Endothelial cell of umbilical vein (primary cell): ENCODE measurements at regions not wholly inside any gene's neighbourhood (a gene's known extent, or its start where the extent isn't known, plus 50 kb on each side); places are given as distances from the start of the nearest gene placed in this dataset.

ENCODE experiments used
- BruUV-seq: library from RNA; stranded (reverse); fragments of 400-500 nt; replicated peaks from 2 replicates; lab custom pipeline; 2021; lab: Mats Ljungman, UMichigan
- CTCF ChIA-PET: fragments of 300-600, 350-600 bp; sonication (Branson Sonifier 250); formaldehyde crosslinking; loops from one replicate; lab custom pipeline; 2021; ENCODE audit warnings: antibody characterized with exemption, inconsistent platforms; lab: Charles Lee
- POLR2A ChIA-PET: fragments of 300-600, 350-600 bp; sonication (Branson Sonifier 250); formaldehyde crosslinking; loops from one replicate; lab custom pipeline; 2021; ENCODE audit warnings: antibody characterized with exemption, inconsistent platforms; lab: Charles Lee
- DNase-seq: peaks from one replicate; pipeline ENCODE4 v3.0.0-alpha.2; 2011; ENCODE audit warnings: low read depth, low spot score
- FAIRE-seq: peaks from 2 replicates; lab custom pipeline; 2011; peaks lifted over from hg19 to GRCh38; lab: Jason Lieb, UNC
- H2AFZ ChIP-seq: 2 replicates; pipeline ENCODE4 v1.6.0; 2012; ENCODE audit warnings: low read depth, low read length, control low read depth, inconsistent platforms
- H3K27ac ChIP-seq: 2 replicates; pipeline ENCODE4 v1.5.1; 2011; ENCODE audit warnings: low read depth, mild to moderate bottlenecking, control low read depth, low read length, moderate library complexity; ENCODE audit not compliant: insufficient read depth
- H3K27me3 ChIP-seq, 2 experiments: 2 replicates each; pipeline versions ENCODE4 v1.6.0 to v1.6.1; 2011; ENCODE audit warnings: low read length in 2 of 2, mixed read lengths in 1 of 2; ENCODE audit not compliant: control insufficient read depth in 2 of 2, insufficient read depth in 2 of 2
- H3K36me3 ChIP-seq, 2 experiments: 2 replicates in 1 of 2; 3 replicates in 1 of 2; pipeline ENCODE4 v1.5.1; 2011; ENCODE audit warnings: low read length in 2 of 2, mild to moderate bottlenecking in 1 of 2, moderate library complexity in 1 of 2; ENCODE audit not compliant: control insufficient read depth in 2 of 2, insufficient read depth in 2 of 2; ENCODE audit errors: extremely low read depth in 1 of 2
- H3K4me1 ChIP-seq: 3 replicates; pipeline ENCODE4 v1.5.1; 2011; ENCODE audit warnings: mild to moderate bottlenecking, low read length; ENCODE audit not compliant: control insufficient read depth, insufficient read depth; ENCODE audit errors: extremely low read depth
- H3K4me2 ChIP-seq: 2 replicates; pipeline ENCODE4 v1.6.1; 2011; ENCODE audit warnings: low read length, control low read depth, mixed read lengths; ENCODE audit not compliant: insufficient read depth
- H3K4me3 ChIP-seq, 3 experiments: fragments of 200-600 bp in 1 of 3; sonication (generic), shearing (Covaris generic) in 1 of 3; replicated peaks in 1 of 3; 2 replicates each; pipeline ENCODE4 v1.5.1; 2011 to 2016; ENCODE audit warnings: control low read depth in 3 of 3, low read length in 3 of 3, mild to moderate bottlenecking in 2 of 3, inconsistent platforms in 1 of 3, low read depth in 1 of 3, moderate library complexity in 1 of 3; ENCODE audit not compliant: insufficient read depth in 1 of 3
- H3K79me2 ChIP-seq: 2 replicates; pipeline ENCODE4 v1.6.0; 2012; ENCODE audit warnings: low read length, inconsistent platforms; ENCODE audit not compliant: control insufficient read depth, insufficient read depth
- H3K9ac ChIP-seq: replicated peaks from 2 replicates; pipeline ENCODE3; 2011; ENCODE audit warnings: low read length, control low read depth; ENCODE audit not compliant: insufficient read depth; ENCODE audit errors: extremely low read depth
- H3K9me1 ChIP-seq: replicated peaks from 3 replicates; pipeline ENCODE4 v1.6.0; 2011; ENCODE audit warnings: mild to moderate bottlenecking, low read length; ENCODE audit not compliant: control insufficient read depth, insufficient read depth; ENCODE audit errors: extremely low read depth
- H3K9me3 ChIP-seq: replicated peaks from 2 replicates; pipeline ENCODE4 v1.5.1; 2012; ENCODE audit warnings: low read length, inconsistent platforms; ENCODE audit not compliant: control insufficient read depth, insufficient read depth
- H4K20me1 ChIP-seq: replicated peaks from 2 replicates; pipeline ENCODE3; 2011; ENCODE audit warnings: mild to moderate bottlenecking, low read length; ENCODE audit not compliant: control insufficient read depth, insufficient read depth; ENCODE audit errors: extremely low read depth
- EZH2 ChIP-seq: IDR thresholded peaks from 2 replicates; pipeline ENCODE4 v1.6.1; 2012; ENCODE audit warnings: borderline replicate concordance, low read depth, mild to moderate bottlenecking, moderate library complexity, low read length, inconsistent platforms; ENCODE audit not compliant: severe bottlenecking
- FOS ChIP-seq: IDR thresholded peaks from 2 replicates; pipeline ENCODE4 v1.6.1; 2011; ENCODE audit warnings: mild to moderate bottlenecking, low read length, moderate library complexity, borderline replicate concordance; ENCODE audit not compliant: insufficient read depth
- GATA2 ChIP-seq: IDR thresholded peaks from 2 replicates; pipeline ENCODE4 v1.7.0; 2011; ENCODE audit warnings: low read depth, mild to moderate bottlenecking, moderate library complexity, mixed read lengths, low read length; ENCODE audit not compliant: insufficient read length, insufficient read depth
- JUN ChIP-seq: IDR thresholded peaks from 2 replicates; pipeline ENCODE4 v1.6.1; 2011; ENCODE audit warnings: borderline replicate concordance, low read depth; ENCODE audit not compliant: insufficient read length, insufficient read depth
- MYC ChIP-seq: IDR thresholded peaks from one replicate; pipeline ENCODE4 v1.6.1; 2011; ENCODE audit warnings: mild to moderate bottlenecking, low read depth, low read length
- POLR2A ChIP-seq: IDR thresholded peaks from 2 replicates; pipeline ENCODE4 v1.6.1; 2012; ENCODE audit warnings: low read depth, mild to moderate bottlenecking, control low read depth, low read length
- POLR2AphosphoS5 ChIP-seq: IDR thresholded peaks from 2 replicates; pipeline ENCODE4 v1.6.1; 2012; ENCODE audit warnings: low read depth, mild to moderate bottlenecking, control low read depth, low read length, moderate library complexity; ENCODE audit not compliant: insufficient read depth
- dilution Hi-C: fragments of 300-500 bp; cut with MboI; formaldehyde crosslinking; loops from one replicate; pipeline ENCODE4 v1.15.0; 2019; ENCODE audit warnings: low sequenced_read_pairs; ENCODE audit not compliant: extremely low pct_ligation_motif_present
- intact Hi-C: fragments of 100-400 bp; cut with micrococcal nuclease; formaldehyde crosslinking; loops from one replicate; pipeline ENCODE4 v1.10.0; 2022
- TF ChIP-seq, protein P1 (sequence below), 2 donors: IDR thresholded peaks; 1 replicate in 1 of 2; 2 replicates in 1 of 2; pipeline ENCODE4 v1.5.1; 2011; ENCODE audit warnings: low read length in 2 of 2, mild to moderate bottlenecking in 2 of 2, moderate library complexity in 2 of 2, control low read depth in 1 of 2, inconsistent platforms in 1 of 2, low read depth in 1 of 2; ENCODE audit not compliant: insufficient read depth in 1 of 2; ENCODE audit errors: extremely low read depth in 1 of 2
- TF ChIP-seq, protein P2 (sequence below): IDR thresholded peaks from 2 replicates; pipeline ENCODE4 v1.6.1; 2011; ENCODE audit not compliant: insufficient read depth, insufficient read length

DNA sequence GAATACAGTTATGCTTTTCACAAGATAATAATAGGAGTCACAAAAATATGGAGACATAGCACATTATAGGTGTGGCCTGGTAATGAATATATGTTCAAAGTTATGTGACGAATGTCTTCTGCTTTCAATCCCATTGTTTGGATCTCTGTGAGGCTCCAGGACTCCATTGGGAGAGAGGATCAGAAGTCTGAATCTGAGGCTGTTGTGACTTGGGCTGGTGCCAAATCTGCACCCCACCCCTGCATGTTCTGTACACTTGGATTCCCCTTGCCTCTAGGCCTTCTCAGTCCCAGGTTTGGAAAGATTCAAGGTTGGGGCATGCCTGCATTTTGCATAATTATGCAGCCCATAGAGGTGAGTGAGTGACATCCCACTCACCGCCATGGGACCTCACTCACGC lies 103.1 kb upstream of the MGAT5 start:
- TF ChIP-seq, protein P1, sequence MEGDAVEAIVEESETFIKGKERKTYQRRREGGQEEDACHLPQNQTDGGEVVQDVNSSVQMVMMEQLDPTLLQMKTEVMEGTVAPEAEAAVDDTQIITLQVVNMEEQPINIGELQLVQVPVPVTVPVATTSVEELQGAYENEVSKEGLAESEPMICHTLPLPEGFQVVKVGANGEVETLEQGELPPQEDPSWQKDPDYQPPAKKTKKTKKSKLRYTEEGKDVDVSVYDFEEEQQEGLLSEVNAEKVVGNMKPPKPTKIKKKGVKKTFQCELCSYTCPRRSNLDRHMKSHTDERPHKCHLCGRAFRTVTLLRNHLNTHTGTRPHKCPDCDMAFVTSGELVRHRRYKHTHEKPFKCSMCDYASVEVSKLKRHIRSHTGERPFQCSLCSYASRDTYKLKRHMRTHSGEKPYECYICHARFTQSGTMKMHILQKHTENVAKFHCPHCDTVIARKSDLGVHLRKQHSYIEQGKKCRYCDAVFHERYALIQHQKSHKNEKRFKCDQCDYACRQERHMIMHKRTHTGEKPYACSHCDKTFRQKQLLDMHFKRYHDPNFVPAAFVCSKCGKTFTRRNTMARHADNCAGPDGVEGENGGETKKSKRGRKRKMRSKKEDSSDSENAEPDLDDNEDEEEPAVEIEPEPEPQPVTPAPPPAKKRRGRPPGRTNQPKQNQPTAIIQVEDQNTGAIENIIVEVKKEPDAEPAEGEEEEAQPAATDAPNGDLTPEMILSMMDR (IDR thresholded peaks at IDR 0.05; ENCODE audit: extremely low read depth in 1 of 2, insufficient read depth in 1 of 2, low read depth in 1 of 2, low read length in 2 of 2), result no peak
- no peak for TF ChIP-seq MYC
- no peak for TF ChIP-seq GATA2
- TF ChIP-seq JUN, result no peak
- TF ChIP-seq POLR2A, result no peak
- TF ChIP-seq, protein P2, sequence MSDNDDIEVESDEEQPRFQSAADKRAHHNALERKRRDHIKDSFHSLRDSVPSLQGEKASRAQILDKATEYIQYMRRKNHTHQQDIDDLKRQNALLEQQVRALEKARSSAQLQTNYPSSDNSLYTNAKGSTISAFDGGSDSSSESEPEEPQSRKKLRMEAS, result no peak
- TF ChIP-seq POLR2AphosphoS5, result no peak
- no peak for TF ChIP-seq FOS
- TF ChIP-seq EZH2, result no peak
- peaks cover 7% of the 10 kb centered on the region for H3K79me2 ChIP-seq
- POLR2A ChIA-PET, result no interaction called here
- H3K4me1 ChIP-seq, result peaks cover 8% of the 10 kb centered on the region
- H3K4me3 ChIP-seq, result no peak overlapping the region
- DNase-seq (no peak), FAIRE-seq (no peak)
- no peaks in the 10 kb centered on the region for H3K9me1 ChIP-seq
- no peak overlapping the region for H3K27ac ChIP-seq
- H3K27me3 ChIP-seq, result no peaks in the 10 kb centered on the region
- no peak overlapping the region for H3K9ac ChIP-seq
- H2AFZ ChIP-seq, result no peak overlapping the region
- H3K4me2 ChIP-seq, result no peak overlapping the region
- no peaks in the 10 kb centered on the region for H4K20me1 ChIP-seq
- no TSS peak for BruUV-seq
- dilution Hi-C loops, result no loop called here
- H3K36me3 ChIP-seq, result no peaks in the 10 kb centered on the region
- intact Hi-C loops, result no loop called here
- H3K9me3 ChIP-seq, result no peaks in the 10 kb centered on the region
- CTCF ChIA-PET, result no interaction called here
